GM12891 (cell line): ENCODE measurements at regions not wholly inside any gene's neighbourhood (a gene's known extent, or its start where the extent isn't known, plus 50 kb on each side); places are given as distances from the start of the nearest gene placed in this dataset.

Experiments
- POLR2A ChIP-seq: IDR thresholded peaks from 2 replicates; pipeline ENCODE4 v1.6.1; 2011; ENCODE audit warnings: low read depth, low read length, control low read depth
- POLR2AphosphoS5 ChIP-seq: IDR thresholded peaks from 2 replicates; pipeline ENCODE4 v1.6.1; 2011; ENCODE audit warnings: low read depth, low read length, control low read depth
- POU2F2 ChIP-seq: IDR thresholded peaks from 2 replicates; pipeline ENCODE4 v1.6.1; 2011; ENCODE audit warnings: low read depth, mild to moderate bottlenecking, control low read depth, low read length, moderate library complexity
- SPI1 ChIP-seq: IDR thresholded peaks from 2 replicates; pipeline ENCODE4 v1.6.1; 2011; ENCODE audit warnings: low read depth, low read length, control low read depth
- TAF1 ChIP-seq: IDR thresholded peaks from 2 replicates; pipeline ENCODE4 v1.6.1; 2011; ENCODE audit warnings: low read depth, low read length, control low read depth

- TF ChIP-seq POLR2AphosphoS5 (no peak), POLR2A (no peak), TAF1 (no peak), POU2F2 (no peak), SPI1 (no peak)
Observed at GRCh38 chrX:39669668-39670067, 428.1 kb downstream of the BCOR start.
